HEK293 (cell line): ENCODE measurements at regions not wholly inside any gene's neighbourhood (a gene's known extent, or its start where the extent isn't known, plus 50 kb on each side); places are given as distances from the start of the nearest gene placed in this dataset.

Source experiments
- CTCF ChIA-PET: fragments of 350-600 bp; formaldehyde crosslinking; extraction: SDS; loops from one replicate; lab custom pipeline; 2021; ENCODE audit warnings: antibody characterized with exemption; lab: Yijun Ruan, JAX
- POLR2A ChIA-PET: fragments of 300-600 bp; formaldehyde crosslinking; extraction: SDS; loops from one replicate; lab custom pipeline; 2020; ENCODE audit warnings: antibody characterized with exemption, inconsistent platforms; lab: Yijun Ruan, JAX
- H3K27ac ChIP-seq: fragments of 200-500 bp; sonication (Bioruptor generic); 2 replicates; pipeline ENCODE4 v1.5.1; 2014; ENCODE audit warnings: low read depth, low read length, control low read depth, inconsistent platforms; ENCODE audit errors: extremely low read depth
- H3K36me3 ChIP-seq, 2 experiments: fragments of 200-500 bp in 1 of 2; sonication (Bioruptor generic) in 1 of 2; 1 replicate in 1 of 2; 2 replicates in 1 of 2; pipeline ENCODE4 v1.5.1; 2014 to 2017; ENCODE audit warnings: inconsistent platforms in 2 of 2, low read length in 2 of 2; ENCODE audit not compliant: control insufficient read depth in 2 of 2, insufficient read depth in 1 of 2
- H3K4me1 ChIP-seq: fragments of 200-500 bp; sonication (Bioruptor generic); 2 replicates; pipeline ENCODE4 v1.5.1; 2014; ENCODE audit warnings: mild to moderate bottlenecking, low read length, inconsistent platforms; ENCODE audit not compliant: control insufficient read depth, insufficient read depth
- H3K4me3 ChIP-seq: 2 replicates; pipeline ENCODE4 v1.5.1; 2011; ENCODE audit warnings: low read depth, mild to moderate bottlenecking, control low read depth, low read length, moderate library complexity
- H3K9me3 ChIP-seq: fragments of 200-500 bp; sonication (Bioruptor generic); 2 replicates; pipeline ENCODE4 v1.5.1; 2014; ENCODE audit warnings: low read depth, low read length, inconsistent platforms; ENCODE audit not compliant: control insufficient read depth, insufficient read depth
- INSM2 ChIP-seq: fragments of 450-650 bp; formaldehyde crosslinking; IDR thresholded peaks from 2 replicates; pipeline ENCODE4 v1.5.1; 2016; ENCODE audit warnings: missing biosample characterization, missing genetic modification characterization
- PRDM1 ChIP-seq: fragments of 450-650 bp; formaldehyde crosslinking; IDR thresholded peaks from 2 replicates; pipeline ENCODE4; 2016; ENCODE audit warnings: missing biosample characterization, missing genetic modification characterization
- SCRT2 ChIP-seq: fragments of 450-650 bp; formaldehyde crosslinking; IDR thresholded peaks from 2 replicates; pipeline ENCODE4 v1.5.1; 2016; ENCODE audit warnings: missing biosample characterization, missing genetic modification characterization
- SP2 ChIP-seq: fragments of 450-650 bp; formaldehyde crosslinking; IDR thresholded peaks from 2 replicates; pipeline ENCODE4 v1.5.1; 2016; ENCODE audit warnings: missing biosample characterization, missing genetic modification characterization
- ZBTB26 ChIP-seq: fragments of 450-650 bp; formaldehyde crosslinking; optimal IDR thresholded peaks from 2 replicates; pipeline ENCODE3; 2016; ENCODE audit warnings: missing biosample characterization, mild to moderate bottlenecking, missing genetic modification characterization
- ZFHX2 ChIP-seq: fragments of 450-650 bp; formaldehyde crosslinking; conservative IDR thresholded peaks from 2 replicates; pipeline ENCODE4 v1.5.1; 2016; ENCODE audit warnings: missing biosample characterization, missing genetic modification characterization
- ZIC2 ChIP-seq: fragments of 450-650 bp; formaldehyde crosslinking; IDR thresholded peaks from 2 replicates; pipeline ENCODE4 v1.5.1; 2016; ENCODE audit warnings: missing biosample characterization, missing genetic modification characterization
- ZNF202 ChIP-seq: fragments of 450-650 bp; formaldehyde crosslinking; IDR thresholded peaks from 2 replicates; pipeline ENCODE4 v1.5.1; 2016; ENCODE audit warnings: missing biosample characterization, missing genetic modification characterization, borderline replicate concordance
- ZNF239 ChIP-seq: fragments of 450-650 bp; formaldehyde crosslinking; IDR thresholded peaks from 2 replicates; pipeline ENCODE4 v1.5.1; 2016; ENCODE audit warnings: missing biosample characterization, missing genetic modification characterization
- ZNF24 ChIP-seq: fragments of 450-650 bp; formaldehyde crosslinking; IDR thresholded peaks from 2 replicates; pipeline ENCODE4 v1.5.1; 2016; ENCODE audit warnings: missing biosample characterization, missing genetic modification characterization
- ZNF248 ChIP-seq: fragments of 450-650 bp; formaldehyde crosslinking; IDR thresholded peaks from 2 replicates; pipeline ENCODE4 v1.5.1; 2017; ENCODE audit warnings: missing biosample characterization, missing genetic modification characterization
- ZNF266 ChIP-seq: fragments of 450-650 bp; formaldehyde crosslinking; IDR thresholded peaks from 2 replicates; pipeline ENCODE4 v1.5.1; 2016; ENCODE audit warnings: missing biosample characterization, missing genetic modification characterization, low read depth
- ZNF426 ChIP-seq: fragments of 450-650 bp; formaldehyde crosslinking; IDR thresholded peaks from 2 replicates; pipeline ENCODE4 v1.5.1; 2017; ENCODE audit warnings: missing biosample characterization, missing genetic modification characterization, mild to moderate bottlenecking, inconsistent platforms, moderate library complexity
- ZNF544 ChIP-seq: fragments of 450-650 bp; formaldehyde crosslinking; IDR thresholded peaks from 2 replicates; pipeline ENCODE4 v1.5.0; 2017; ENCODE audit warnings: missing biosample characterization, missing genetic modification characterization
- ZNF555 ChIP-seq: fragments of 450-650 bp; formaldehyde crosslinking; conservative IDR thresholded peaks from 2 replicates; pipeline ENCODE4 v1.5.1; 2017; ENCODE audit warnings: missing biosample characterization, mild to moderate bottlenecking, missing genetic modification characterization, inconsistent platforms
- ZNF600 ChIP-seq: fragments of 450-650 bp; formaldehyde crosslinking; IDR thresholded peaks from 2 replicates; pipeline ENCODE4 v1.5.1; 2016; ENCODE audit warnings: missing biosample characterization, missing genetic modification characterization
- ZNF623 ChIP-seq: fragments of 450-650 bp; formaldehyde crosslinking; IDR thresholded peaks from 2 replicates; pipeline ENCODE4 v1.5.1; 2016; ENCODE audit warnings: missing biosample characterization, missing genetic modification characterization
- ZNF654 ChIP-seq: fragments of 450-650 bp; formaldehyde crosslinking; IDR thresholded peaks from 2 replicates; pipeline ENCODE4 v1.5.1; 2016; ENCODE audit warnings: low read depth, missing biosample characterization, missing genetic modification characterization
- ZNF777 ChIP-seq: fragments of 450-650 bp; formaldehyde crosslinking; IDR thresholded peaks from 2 replicates; pipeline ENCODE4 v1.5.1; 2017; ENCODE audit warnings: missing biosample characterization, missing genetic modification characterization, borderline replicate concordance
- ZSCAN30 ChIP-seq: fragments of 450-650 bp; IDR thresholded peaks from 2 replicates; pipeline ENCODE4 v1.5.1; 2018; ENCODE audit warnings: missing biosample characterization, mild to moderate bottlenecking, missing genetic modification characterization, moderate library complexity

- Histone ChIP-seq H3K4me3 (no peak overlapping the region), H3K9me3 (no peaks in the 10 kb centered on the region), H3K4me1 (no peaks in the 10 kb centered on the region), H3K27ac (no peak overlapping the region), H3K36me3 (no peaks in the 10 kb centered on the region)
- POLR2A ChIA-PET = no interaction called here
- TF ChIP-seq ZNF544 (tag by site-specific recombination) (no peak), ZNF248 (tag by site-specific recombination) (no peak), ZNF555 (tag by site-specific recombination) (no peak), ZSCAN30 (tag by site-specific recombination) (no peak), ZFHX2 (tag by site-specific recombination) (no peak), ZNF266 (no peak), ZNF24 (tag by site-specific recombination) (no peak)
- CTCF ChIA-PET = interaction anchor here (0.7 kb wide), 1 partner anchor 12 kb away, joined by 3 read pairs; no protein-coding TSS in a partner anchor
Observed at GRCh38 chr12:4843907-4844306, 65.8 kb upstream of the KCNA1 start.

GRCh38 chr12:4847713-4848112, 62.0 kb upstream of the KCNA1 start:
- TF ChIP-seq ZIC2 (tag by site-specific recombination) (no peak), INSM2 (no peak), ZNF426 (tag by site-specific recombination) (no peak), SP2 (tag by site-specific recombination) (no peak), ZNF623 (tag by site-specific recombination) (no peak), ZNF202 (tag by site-specific recombination) (no peak), PRDM1 (no peak), ZBTB26 (tag by site-specific recombination) (no peak)
- H3K9me3 ChIP-seq = no peaks in the 10 kb centered on the region
- ChIA-PET POLR2A (no interaction called here), CTCF (interaction anchor here (0.7 to 3.6 kb wide), 5 partner anchors 10 to 1589 kb away, joined by 3 to 29 read pairs (median 4); no protein-coding TSS in a partner anchor)
- no peaks in the 10 kb centered on the region for H3K4me1 ChIP-seq
- no peak overlapping the region for H3K27ac ChIP-seq
- H3K36me3 ChIP-seq = no peaks in the 10 kb centered on the region
- H3K4me3 ChIP-seq = no peak overlapping the region

GRCh38 chr12:4849115-4849541, 60.6 kb upstream of the KCNA1 start:
- no peaks in the 10 kb centered on the region for H3K36me3 ChIP-seq
- no peaks in the 10 kb centered on the region for H3K9me3 ChIP-seq
- no peak overlapping the region for H3K4me3 ChIP-seq
- no peak overlapping the region for H3K27ac ChIP-seq
- no peaks in the 10 kb centered on the region for H3K4me1 ChIP-seq
- TF ChIP-seq ZNF654 (tag by site-specific recombination) (peak; percentile 41; the same call in 1 of the 2 replicates), ZNF777 (no peak), PRDM1 (peak; percentile 67), ZNF600 (tag by site-specific recombination) (no peak), SCRT2 (tag by site-specific recombination) (no peak), ZNF239 (tag by site-specific recombination) (no peak)
- ChIA-PET CTCF (interaction anchor here (0.5 to 3.6 kb wide), 17 partner anchors 9 to 1416 kb away, joined by 3 to 29 read pairs (median 4); no protein-coding TSS in a partner anchor), POLR2A (interaction anchor here (0.6 kb wide), 1 partner anchor 36 kb away, joined by 4 read pairs; no protein-coding TSS in a partner anchor)
